Body of pancreas (tissue), 4 donors: ENCODE measurements at regions not wholly inside any gene's neighbourhood (a gene's known extent, or its start where the extent isn't known, plus 50 kb on each side); places are given as distances from the start of the nearest gene placed in this dataset.

Experiments
- POLR2A ChIP-seq, 3 donors: fragments of 450-650 bp; IDR thresholded peaks; one replicate each; pipeline ENCODE4 v1.6.1; 2016; ENCODE audit warnings: antibody characterized with exemption in 3 of 3, mild to moderate bottlenecking in 2 of 3
- TF ChIP-seq, protein P1 (sequence below), 7 experiments: fragments of 450-650 bp in 4 of 7; fragments of 200-600 bp in 3 of 7; sonication (generic) in 3 of 7; IDR thresholded peaks; one replicate each; pipeline ENCODE4 v1.5.1; 2016 to 2019; ENCODE audit warnings: antibody characterized with exemption in 7 of 7

DNA sequence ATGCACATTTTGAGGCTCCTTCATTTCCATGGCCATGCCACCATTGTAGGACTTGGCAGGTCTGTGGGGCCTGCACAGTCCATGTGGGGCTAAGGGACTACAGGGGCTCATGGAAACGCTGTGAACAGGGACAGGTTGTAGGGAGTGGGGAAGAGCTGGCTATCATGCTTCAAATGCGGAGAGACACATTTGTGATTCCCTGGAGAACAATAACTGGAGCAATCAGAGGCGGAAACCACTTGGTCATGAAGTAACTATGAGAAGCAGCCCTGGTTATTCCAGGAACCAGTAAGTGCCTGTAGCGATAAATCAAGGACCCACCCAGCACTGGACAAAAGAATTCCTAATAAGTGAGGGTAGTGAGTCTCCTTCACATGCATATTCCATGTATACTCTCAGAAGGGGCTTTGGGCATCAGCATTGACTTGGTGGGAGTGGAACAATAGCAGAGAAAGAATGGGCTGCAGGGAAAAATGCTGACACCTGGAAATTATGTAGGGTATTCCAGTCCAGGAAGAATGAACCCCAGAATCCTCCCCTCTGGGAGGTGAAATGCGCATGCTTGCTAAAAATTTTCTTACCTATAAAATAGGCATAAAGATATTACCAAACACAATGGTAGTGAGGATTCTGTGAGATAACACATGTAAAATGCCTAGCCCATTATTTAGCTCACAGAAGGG is 251.4 kb upstream of the ROPN1 start:
- TF ChIP-seq, protein P1, sequence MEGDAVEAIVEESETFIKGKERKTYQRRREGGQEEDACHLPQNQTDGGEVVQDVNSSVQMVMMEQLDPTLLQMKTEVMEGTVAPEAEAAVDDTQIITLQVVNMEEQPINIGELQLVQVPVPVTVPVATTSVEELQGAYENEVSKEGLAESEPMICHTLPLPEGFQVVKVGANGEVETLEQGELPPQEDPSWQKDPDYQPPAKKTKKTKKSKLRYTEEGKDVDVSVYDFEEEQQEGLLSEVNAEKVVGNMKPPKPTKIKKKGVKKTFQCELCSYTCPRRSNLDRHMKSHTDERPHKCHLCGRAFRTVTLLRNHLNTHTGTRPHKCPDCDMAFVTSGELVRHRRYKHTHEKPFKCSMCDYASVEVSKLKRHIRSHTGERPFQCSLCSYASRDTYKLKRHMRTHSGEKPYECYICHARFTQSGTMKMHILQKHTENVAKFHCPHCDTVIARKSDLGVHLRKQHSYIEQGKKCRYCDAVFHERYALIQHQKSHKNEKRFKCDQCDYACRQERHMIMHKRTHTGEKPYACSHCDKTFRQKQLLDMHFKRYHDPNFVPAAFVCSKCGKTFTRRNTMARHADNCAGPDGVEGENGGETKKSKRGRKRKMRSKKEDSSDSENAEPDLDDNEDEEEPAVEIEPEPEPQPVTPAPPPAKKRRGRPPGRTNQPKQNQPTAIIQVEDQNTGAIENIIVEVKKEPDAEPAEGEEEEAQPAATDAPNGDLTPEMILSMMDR (IDR thresholded peaks at IDR 0.05): no peak
- TF ChIP-seq POLR2A (IDR thresholded peaks at IDR 0.05): no peak
